ENCODE measurements at regions not wholly inside any gene's neighbourhood (a gene's known extent, or its start where the extent isn't known, plus 50 kb on each side); places are given as distances from the start of the nearest gene placed in this dataset.

DNA sequence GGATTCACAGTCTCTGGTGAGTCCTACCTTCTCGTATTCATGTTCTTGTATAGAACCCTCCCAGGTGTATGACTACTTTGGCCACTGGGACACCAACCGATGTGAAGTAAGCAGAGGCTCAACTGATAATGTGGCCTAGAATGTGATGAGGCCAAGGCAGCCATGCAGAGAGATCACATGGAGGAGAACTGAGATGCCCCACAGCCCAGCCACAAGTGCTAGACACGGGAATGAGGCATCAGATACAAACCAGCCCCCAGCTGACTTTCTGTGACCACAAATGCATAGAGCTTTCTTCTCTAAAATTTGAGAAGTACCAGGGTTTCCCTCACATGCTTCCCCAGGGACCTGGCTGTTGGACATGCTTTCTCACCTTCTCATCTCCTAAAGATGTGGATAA is 375.7 kb downstream of the CCSER2 start:
- TF ChIP-seq POLR2AphosphoS5 (IDR thresholded peaks at IDR 0.05) = no peak
- TF ChIP-seq, protein P1, sequence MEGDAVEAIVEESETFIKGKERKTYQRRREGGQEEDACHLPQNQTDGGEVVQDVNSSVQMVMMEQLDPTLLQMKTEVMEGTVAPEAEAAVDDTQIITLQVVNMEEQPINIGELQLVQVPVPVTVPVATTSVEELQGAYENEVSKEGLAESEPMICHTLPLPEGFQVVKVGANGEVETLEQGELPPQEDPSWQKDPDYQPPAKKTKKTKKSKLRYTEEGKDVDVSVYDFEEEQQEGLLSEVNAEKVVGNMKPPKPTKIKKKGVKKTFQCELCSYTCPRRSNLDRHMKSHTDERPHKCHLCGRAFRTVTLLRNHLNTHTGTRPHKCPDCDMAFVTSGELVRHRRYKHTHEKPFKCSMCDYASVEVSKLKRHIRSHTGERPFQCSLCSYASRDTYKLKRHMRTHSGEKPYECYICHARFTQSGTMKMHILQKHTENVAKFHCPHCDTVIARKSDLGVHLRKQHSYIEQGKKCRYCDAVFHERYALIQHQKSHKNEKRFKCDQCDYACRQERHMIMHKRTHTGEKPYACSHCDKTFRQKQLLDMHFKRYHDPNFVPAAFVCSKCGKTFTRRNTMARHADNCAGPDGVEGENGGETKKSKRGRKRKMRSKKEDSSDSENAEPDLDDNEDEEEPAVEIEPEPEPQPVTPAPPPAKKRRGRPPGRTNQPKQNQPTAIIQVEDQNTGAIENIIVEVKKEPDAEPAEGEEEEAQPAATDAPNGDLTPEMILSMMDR (IDR thresholded peaks at IDR 0.05) = no peak
